ENCODE measurements at regions not wholly inside any gene's neighbourhood (a gene's known extent, or its start where the extent isn't known, plus 50 kb on each side); places are given as distances from the start of the nearest gene placed in this dataset.
"Not testable (repeated sequence)": the region's sequence is repeated elsewhere in the genome, so short reads cannot be mapped to it uniquely, and the experiment has no call there.

- DNase-seq, result no peak
These were observed 98.5 kb upstream of the PABPC3 start for GRCh38 chr13:24997367-24997967.

GRCh38 chr13:24998433-24998832 is 97.5 kb upstream of the PABPC3 start:
- no peak for DNase-seq

- no peak for DNase-seq
These were observed 94.3 kb upstream of the PABPC3 start for GRCh38 chr13:25001476-25002206.

GRCh38 chr13:25002311-25002710 is 93.6 kb upstream of the PABPC3 start:
- not testable (repeated sequence) for DNase-seq

GRCh38 chr13:25004489-25004888 is 91.4 kb upstream of the PABPC3 start:
- DNase-seq, result not testable (repeated sequence)

- not testable (repeated sequence) for DNase-seq
These were observed 90.9 kb upstream of the PABPC3 start for GRCh38 chr13:25005050-25005497.

- not testable (repeated sequence) for DNase-seq
These were observed 88.5 kb upstream of the PABPC3 start for GRCh38 chr13:25007389-25007788.

GRCh38 chr13:25014398-25014973 is 81.5 kb upstream of the PABPC3 start:
- not testable (repeated sequence) for DNase-seq

- not testable (repeated sequence) for DNase-seq
These were observed 78.8 kb upstream of the PABPC3 start for GRCh38 chr13:25017176-25017575.

- peak; percentile 59 to 64 for DNase-seq
These were observed 77.9 kb upstream of the PABPC3 start for GRCh38 chr13:25017808-25018728.

GRCh38 chr13:25018729-25019115 is 77.2 kb upstream of the PABPC3 start:
- DNase-seq, result peak in 1 of 2 experiments; percentile 4

- DNase-seq, result not testable (repeated sequence)
These were observed 76.2 kb upstream of the PABPC3 start for GRCh38 chr13:25019741-25020140.

GRCh38 chr13:25024175-25024574 is 71.8 kb upstream of the PABPC3 start:
- no peak for DNase-seq

- DNase-seq, result no peak
These were observed 63.8 kb upstream of the PABPC3 start for GRCh38 chr13:25032160-25032559.

- DNase-seq, result no peak
These were observed 61.8 kb upstream of the PABPC3 start for GRCh38 chr13:25034173-25034572.

GRCh38 chr13:25037057-25037813 is 58.7 kb upstream of the PABPC3 start:
- peak; percentile 29 to 44 for DNase-seq

- no peak for DNase-seq
These were observed 53.6 kb upstream of the PABPC3 start for GRCh38 chr13:25042151-25042865.

GRCh38 chr13:25044071-25044470 is 51.9 kb upstream of the PABPC3 start:
- DNase-seq, result no peak

All from activated CD4-positive, alpha-beta T cell treated with anti-CD3 and anti-CD28 coated beads, Interleukin-2, amount 50 U/mL, for 48 hours (primary cell).